ENCODE measurements at regions not wholly inside any gene's neighbourhood (a gene's known extent, or its start where the extent isn't known, plus 50 kb on each side); places are given as distances from the start of the nearest gene placed in this dataset.

GRCh38 chr5:5986492-5987178 lies 391.7 kb downstream of the MED10 start:
- no peak for DNase-seq (ENCODE audit: low read depth)
- no peak for TF ChIP-seq CTCF (IDR thresholded peaks at IDR 0.05; ENCODE audit: insufficient read depth, low read depth, low read length, missing control alignments)
- no peak overlapping the region for H3K4me3 ChIP-seq (ENCODE audit: low read length)

GRCh38 chr5:5985332-5985731 lies 393.0 kb downstream of the MED10 start:
- H3K4me3 ChIP-seq (ENCODE audit: low read length), result no peak overlapping the region
- TF ChIP-seq CTCF (IDR thresholded peaks at IDR 0.05; ENCODE audit: insufficient read depth, low read depth, low read length, missing control alignments), result no peak
- DNase-seq (ENCODE audit: low read depth), result no peak

GRCh38 chr5:5983261-5983980 lies 394.9 kb downstream of the MED10 start:
- H3K4me3 ChIP-seq (ENCODE audit: low read length), result no peak overlapping the region
- DNase-seq (ENCODE audit: low read depth), result no peak
- no peak for TF ChIP-seq CTCF (IDR thresholded peaks at IDR 0.05; ENCODE audit: insufficient read depth, low read depth, low read length, missing control alignments)

- DNase-seq (ENCODE audit: low read depth), result no peak
- TF ChIP-seq CTCF (IDR thresholded peaks at IDR 0.05; ENCODE audit: insufficient read depth, low read depth, low read length, missing control alignments), result no peak
- no peak overlapping the region for H3K4me3 ChIP-seq (ENCODE audit: low read length)
Measured at GRCh38 chr5:5981562-5981961, 396.8 kb downstream of the MED10 start.

GRCh38 chr5:5980538-5980895 lies 397.8 kb downstream of the MED10 start:
- no peak for DNase-seq (ENCODE audit: low read depth)
- no peak overlapping the region for H3K4me3 ChIP-seq (ENCODE audit: low read length)
- TF ChIP-seq CTCF (IDR thresholded peaks at IDR 0.05; ENCODE audit: insufficient read depth, low read depth, low read length, missing control alignments), result no peak

GRCh38 chr5:5979761-5980537 lies 398.4 kb downstream of the MED10 start:
- no peak for DNase-seq (ENCODE audit: low read depth)
- H3K4me3 ChIP-seq (ENCODE audit: low read length), result no peak overlapping the region
- TF ChIP-seq CTCF (IDR thresholded peaks at IDR 0.05; ENCODE audit: insufficient read depth, low read depth, low read length, missing control alignments), result no peak
